IPS-18a (cell line): ENCODE measurements at regions not wholly inside any gene's neighbourhood (a gene's known extent, or its start where the extent isn't known, plus 50 kb on each side); places are given as distances from the start of the nearest gene placed in this dataset.

ENCODE experiments used
- H3K27ac ChIP-seq: one replicate; pipeline ENCODE4 v1.5.1; 2013; ENCODE audit warnings: low read length
- H3K27me3 ChIP-seq: one replicate; pipeline ENCODE4 v1.6.1; 2013; ENCODE audit warnings: mild to moderate bottlenecking, low read length; ENCODE audit not compliant: control insufficient read depth, insufficient read depth
- H3K36me3 ChIP-seq: one replicate; pipeline ENCODE4 v1.6.1; 2013; ENCODE audit warnings: low read depth, low read length; ENCODE audit not compliant: control insufficient read depth
- H3K4me1 ChIP-seq: one replicate; pipeline ENCODE4 v1.6.1; 2013; ENCODE audit warnings: low read depth, low read length; ENCODE audit not compliant: control insufficient read depth
- H3K4me3 ChIP-seq: one replicate; pipeline ENCODE4 v1.5.1; 2013; ENCODE audit warnings: low read length
- H3K9ac ChIP-seq: one replicate; pipeline ENCODE4 v1.6.1; 2013; ENCODE audit warnings: mild to moderate bottlenecking, low read length, moderate library complexity
- H3K9me3 ChIP-seq: one replicate; pipeline ENCODE4 v1.6.1; 2013; ENCODE audit warnings: low read depth, low read length; ENCODE audit not compliant: control insufficient read depth

DNA sequence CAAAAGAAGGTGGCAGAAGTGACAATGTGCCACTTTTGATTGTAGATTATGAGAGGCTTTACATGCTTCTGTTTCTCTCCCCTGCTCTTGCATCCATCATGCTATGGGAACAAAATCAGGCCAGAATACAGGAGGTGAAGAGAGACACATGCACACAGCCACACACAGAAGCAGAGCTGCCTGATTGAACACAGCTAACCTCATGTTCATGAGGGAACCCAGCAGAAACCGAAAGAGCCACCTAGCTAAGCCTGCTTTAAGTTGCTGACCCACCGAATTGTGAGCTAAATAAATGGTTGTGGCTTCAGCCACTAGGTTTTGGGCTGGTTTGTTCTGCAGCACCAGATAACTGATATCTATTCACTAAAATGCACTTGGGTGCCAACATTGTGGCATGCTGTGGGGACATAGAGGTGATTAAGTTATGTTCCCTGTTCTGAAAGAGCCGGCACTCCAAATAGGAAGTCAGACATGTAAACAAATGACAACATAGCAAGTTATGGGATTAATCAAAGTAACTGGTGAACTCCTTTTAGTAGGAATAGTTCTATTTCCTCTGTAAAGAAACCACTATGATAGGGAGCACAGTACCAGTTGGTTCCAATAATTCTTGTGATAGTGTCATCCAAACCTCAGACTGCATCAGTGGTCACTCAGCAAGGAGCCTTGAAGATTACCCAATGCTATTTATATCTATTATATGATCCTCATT lies 93.6 kb upstream of the TNC start:
- H3K27ac ChIP-seq: no peak overlapping the region
- H3K4me3 ChIP-seq: no peak overlapping the region
- H3K9ac ChIP-seq: no peak overlapping the region
- no peaks in the 10 kb centered on the region for H3K4me1 ChIP-seq
- no peaks in the 10 kb centered on the region for H3K36me3 ChIP-seq
- no peaks in the 10 kb centered on the region for H3K9me3 ChIP-seq
- no peaks in the 10 kb centered on the region for H3K27me3 ChIP-seq

DNA sequence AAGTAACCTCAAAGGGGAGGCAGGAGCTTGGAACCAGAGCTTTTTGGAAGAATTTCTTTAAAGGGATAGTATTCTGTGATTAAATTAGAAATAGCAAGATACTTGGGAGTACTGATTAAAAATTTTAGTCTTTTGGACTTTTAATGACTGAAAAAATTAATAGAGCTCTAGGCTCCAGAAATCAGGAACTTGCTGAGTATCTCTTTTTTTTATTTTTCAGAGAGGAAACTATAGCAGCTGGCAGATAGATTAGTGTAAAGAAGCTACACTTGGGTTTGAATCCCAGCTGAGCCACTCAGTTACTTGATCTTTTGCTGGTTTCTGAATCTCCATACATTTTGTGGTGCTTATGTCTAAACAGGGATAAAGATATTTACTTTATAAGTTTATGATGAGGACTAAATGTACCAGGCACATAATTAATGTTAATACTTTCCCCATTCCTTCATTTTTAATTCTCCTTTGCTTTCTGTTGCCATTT lies 94.2 kb upstream of the TNC start:
- Histone ChIP-seq H3K27ac (no peak overlapping the region), H3K9ac (no peak overlapping the region)

DNA sequence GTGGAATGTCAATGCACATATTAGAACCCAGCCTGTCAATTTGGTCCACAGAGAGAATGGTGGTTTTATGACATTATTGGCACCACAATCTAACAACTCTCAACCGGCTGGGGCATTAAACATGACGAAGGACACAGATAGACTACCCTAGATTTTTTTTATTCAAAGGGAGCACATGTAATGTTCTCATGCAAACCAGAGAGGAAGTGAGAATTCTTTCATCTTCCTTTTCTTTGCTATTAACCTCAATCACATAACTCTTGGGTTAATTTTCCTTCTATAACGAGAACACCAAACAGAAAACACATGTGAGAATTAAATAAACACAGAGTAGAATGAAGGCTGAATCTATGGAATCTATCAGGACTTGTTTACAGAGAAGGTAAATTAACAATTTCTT lies 94.9 kb upstream of the TNC start:
- Histone ChIP-seq H3K9ac (no peak overlapping the region), H3K9me3 (no peaks in the 10 kb centered on the region), H3K27me3 (no peaks in the 10 kb centered on the region), H3K4me3 (no peak overlapping the region), H3K36me3 (no peaks in the 10 kb centered on the region), H3K27ac (no peak overlapping the region), H3K4me1 (no peaks in the 10 kb centered on the region)

More for the DNA sequence above, 94.2 kb upstream of the TNC start:
- Histone ChIP-seq H3K27me3 (no peaks in the 10 kb centered on the region), H3K36me3 (no peaks in the 10 kb centered on the region), H3K9me3 (no peaks in the 10 kb centered on the region), H3K4me3 (no peak overlapping the region), H3K4me1 (no peaks in the 10 kb centered on the region)

DNA sequence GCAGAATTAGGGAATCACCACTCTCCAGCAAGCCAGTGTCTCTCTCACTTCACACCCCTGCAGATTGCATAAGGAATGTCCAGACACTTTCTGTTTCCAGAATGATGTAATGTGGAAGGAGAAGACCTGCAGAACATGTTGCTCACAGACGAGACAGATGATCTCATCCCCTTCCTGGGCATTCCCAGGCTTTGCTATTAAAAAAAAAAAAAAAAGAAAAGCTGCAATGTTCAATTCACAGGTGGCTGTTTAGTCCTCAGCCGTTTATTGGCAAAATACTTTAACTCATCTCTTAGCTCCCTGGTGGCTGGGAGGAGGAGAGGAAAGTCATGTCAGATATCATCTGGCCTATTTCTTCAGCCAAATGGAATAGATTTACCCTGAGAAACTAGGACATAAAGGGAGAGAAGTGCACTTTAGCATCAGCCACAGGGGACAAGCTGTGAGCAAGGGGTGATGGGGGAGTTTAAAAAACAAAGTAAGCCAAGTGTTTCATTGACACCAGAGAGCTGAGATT lies 95.9 kb upstream of the TNC start:
- Histone ChIP-seq H3K36me3 (no peaks in the 10 kb centered on the region), H3K9me3 (no peaks in the 10 kb centered on the region), H3K27me3 (no peaks in the 10 kb centered on the region), H3K27ac (no peak overlapping the region), H3K4me3 (no peak overlapping the region), H3K4me1 (no peaks in the 10 kb centered on the region), H3K9ac (no peak overlapping the region)

DNA sequence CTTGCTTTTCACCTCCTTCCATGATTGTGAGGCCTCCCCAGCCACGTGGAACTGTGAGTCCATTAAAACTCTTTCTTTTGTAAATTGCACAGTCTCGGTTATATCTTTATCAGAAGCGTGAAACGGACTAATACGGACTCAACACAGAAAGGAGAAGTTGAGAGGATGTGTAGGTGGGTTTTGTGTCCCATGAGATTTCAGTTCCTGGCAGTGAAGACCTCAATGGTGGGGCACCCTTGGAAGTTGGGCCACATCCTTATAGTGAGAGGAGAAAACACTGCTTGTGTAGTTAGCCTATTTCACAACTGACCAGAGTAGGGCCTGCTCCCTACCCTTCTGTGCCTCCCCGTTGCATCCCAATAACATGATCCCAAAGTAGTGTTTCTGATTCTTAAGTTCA lies 98.9 kb upstream of the TNC start:
- no peaks in the 10 kb centered on the region for H3K36me3 ChIP-seq
- no peak overlapping the region for H3K9ac ChIP-seq
- no peaks in the 10 kb centered on the region for H3K4me1 ChIP-seq
- no peak overlapping the region for H3K27ac ChIP-seq
- H3K27me3 ChIP-seq: no peaks in the 10 kb centered on the region
- no peaks in the 10 kb centered on the region for H3K9me3 ChIP-seq
- no peak overlapping the region for H3K4me3 ChIP-seq

DNA sequence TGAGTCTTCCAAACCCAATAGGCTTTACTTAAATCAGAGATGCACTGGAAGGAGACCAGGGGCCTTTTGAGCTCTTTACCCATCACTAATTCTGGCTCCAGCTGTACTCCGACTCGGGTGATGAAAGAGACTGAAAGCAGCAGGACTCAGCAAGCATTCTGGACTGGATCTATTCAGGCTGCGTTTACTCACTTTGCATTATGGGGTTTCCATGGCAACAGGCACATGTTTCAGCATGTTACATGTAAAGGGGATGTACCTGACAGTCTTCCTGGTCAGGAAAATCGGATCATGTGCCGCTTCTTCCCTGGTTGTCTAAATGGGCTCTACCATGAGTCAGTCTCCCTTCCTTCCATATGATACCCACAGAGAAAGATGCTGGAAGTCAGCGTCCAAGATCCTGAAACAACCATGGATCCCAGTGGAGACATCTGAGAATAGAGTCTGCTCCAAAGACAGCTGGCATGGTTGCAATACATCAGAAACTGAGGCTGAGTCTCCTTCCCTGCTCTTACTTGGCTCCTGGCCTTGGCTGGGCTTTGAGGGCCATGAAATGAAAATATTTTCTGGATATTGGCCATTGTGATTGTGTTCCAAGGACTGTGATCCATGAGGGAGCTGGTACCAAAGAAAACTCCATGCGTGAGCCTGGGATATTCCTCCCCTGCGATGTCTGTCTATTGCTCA lies 102.5 kb upstream of the TNC start:
- Histone ChIP-seq H3K9me3 (no peaks in the 10 kb centered on the region), H3K27ac (no peak overlapping the region), H3K4me1 (no peaks in the 10 kb centered on the region), H3K36me3 (no peaks in the 10 kb centered on the region), H3K27me3 (no peaks in the 10 kb centered on the region), H3K9ac (no peak overlapping the region), H3K4me3 (no peak overlapping the region)

DNA sequence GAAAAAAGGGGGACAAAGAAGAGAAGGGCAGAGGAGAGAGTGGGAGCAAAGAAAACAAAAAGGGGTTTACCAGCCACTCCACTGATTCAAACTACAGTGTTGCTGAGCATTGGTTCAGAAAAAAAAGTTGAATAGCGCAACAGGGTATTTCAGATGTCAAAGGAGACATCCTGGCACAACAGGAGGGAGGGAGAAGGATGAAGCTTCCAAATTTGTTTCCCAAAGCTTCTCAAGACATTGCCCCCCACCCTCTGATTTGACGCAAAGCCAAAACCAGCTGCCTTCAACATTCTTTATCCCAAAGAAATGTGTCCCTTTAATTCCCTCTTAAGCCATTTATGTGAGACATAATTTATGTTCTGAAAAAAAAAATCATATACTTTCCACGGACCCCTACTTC lies 105.5 kb upstream of the TNC start:
- no peak overlapping the region for H3K9ac ChIP-seq
- H3K4me3 ChIP-seq: no peak overlapping the region
- no peaks in the 10 kb centered on the region for H3K36me3 ChIP-seq
- no peaks in the 10 kb centered on the region for H3K4me1 ChIP-seq
- no peaks in the 10 kb centered on the region for H3K27me3 ChIP-seq
- no peak overlapping the region for H3K27ac ChIP-seq
- H3K9me3 ChIP-seq: no peaks in the 10 kb centered on the region

DNA sequence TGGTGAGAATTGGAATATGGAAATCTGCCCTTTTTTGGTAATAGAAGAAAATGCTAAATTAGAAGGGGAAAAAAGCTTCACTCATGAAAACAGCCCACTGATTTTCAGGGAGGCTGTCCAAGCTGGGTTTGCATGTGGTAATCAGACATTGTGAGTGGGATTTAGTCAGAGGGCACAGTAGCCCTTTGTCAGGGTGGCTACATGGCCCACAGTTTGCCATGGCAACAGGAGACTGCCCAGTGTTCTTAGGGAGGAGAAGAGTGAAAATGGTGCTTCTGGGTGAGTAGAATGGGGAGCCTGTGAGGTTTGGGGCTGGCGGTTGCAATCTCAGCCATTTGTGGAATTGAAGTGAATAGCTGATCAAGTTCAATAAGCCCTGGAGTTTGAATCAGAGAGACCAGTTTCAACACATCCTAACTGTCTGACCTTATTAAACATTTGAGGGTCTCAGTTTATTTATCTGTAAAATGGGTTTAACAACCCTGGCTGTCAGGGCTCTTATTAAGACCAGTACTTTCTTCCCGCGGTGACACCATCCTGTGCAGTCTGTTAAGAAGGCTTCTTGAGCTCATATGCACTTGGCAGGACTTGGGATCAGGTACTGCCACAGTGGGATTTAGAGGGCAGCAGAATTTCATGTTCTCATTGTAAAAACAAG lies 107.6 kb upstream of the TNC start:
- H3K9me3 ChIP-seq: no peaks in the 10 kb centered on the region
- no peaks in the 10 kb centered on the region for H3K27me3 ChIP-seq
- no peaks in the 10 kb centered on the region for H3K36me3 ChIP-seq
- no peak overlapping the region for H3K4me3 ChIP-seq
- no peaks in the 10 kb centered on the region for H3K4me1 ChIP-seq
- H3K27ac ChIP-seq: no peak overlapping the region
- no peak overlapping the region for H3K9ac ChIP-seq

DNA sequence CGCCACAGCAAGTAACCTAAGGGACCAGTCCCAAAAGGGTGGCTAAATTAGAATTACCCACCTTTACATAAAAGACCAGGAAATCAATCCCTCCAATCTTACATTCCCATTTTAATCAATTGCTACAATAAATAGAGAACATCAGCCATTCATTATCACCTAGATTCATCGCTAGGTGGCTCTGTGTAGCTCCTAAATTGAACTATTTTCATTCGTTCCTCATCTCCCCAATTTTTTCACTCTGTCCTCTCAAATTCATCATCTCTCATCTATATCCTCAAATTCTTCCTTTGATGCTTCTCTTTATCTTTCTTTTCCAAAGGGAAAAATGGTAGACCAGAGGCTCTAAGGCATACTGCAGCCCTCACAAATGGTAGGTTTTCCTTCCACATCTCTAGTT lies 108.2 kb upstream of the TNC start:
- H3K9me3 ChIP-seq: no peaks in the 10 kb centered on the region
- no peak overlapping the region for H3K4me3 ChIP-seq

DNA sequence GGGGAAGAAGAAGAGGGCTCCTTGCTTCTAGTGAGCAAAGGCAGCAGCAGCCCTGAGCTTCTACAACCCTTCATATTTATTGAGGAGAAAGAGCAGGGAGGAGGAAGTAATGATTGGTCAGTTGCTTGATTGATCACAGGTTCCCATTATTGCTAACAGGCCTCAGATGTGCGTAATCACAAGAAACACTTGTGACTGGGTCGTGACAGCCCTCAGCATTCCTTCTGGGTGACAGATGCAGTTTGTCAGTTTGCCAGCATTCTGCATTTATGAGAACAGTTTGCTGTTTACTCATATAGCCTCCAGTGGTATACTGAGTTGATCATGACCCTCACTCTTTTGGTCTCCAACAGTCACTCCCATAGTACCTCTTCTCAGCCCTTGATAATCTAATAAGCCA lies 111.5 kb upstream of the TNC start:
- no peak overlapping the region for H3K9ac ChIP-seq
- no peaks in the 10 kb centered on the region for H3K36me3 ChIP-seq
- no peaks in the 10 kb centered on the region for H3K4me1 ChIP-seq
- H3K9me3 ChIP-seq: no peaks in the 10 kb centered on the region
- no peak overlapping the region for H3K27ac ChIP-seq
- H3K4me3 ChIP-seq: no peak overlapping the region
- H3K27me3 ChIP-seq: no peaks in the 10 kb centered on the region

More for the DNA sequence above, 108.2 kb upstream of the TNC start:
- H3K27me3 ChIP-seq: no peaks in the 10 kb centered on the region
- no peaks in the 10 kb centered on the region for H3K4me1 ChIP-seq
- H3K9ac ChIP-seq: no peak overlapping the region
- no peaks in the 10 kb centered on the region for H3K36me3 ChIP-seq
- no peak overlapping the region for H3K27ac ChIP-seq

DNA sequence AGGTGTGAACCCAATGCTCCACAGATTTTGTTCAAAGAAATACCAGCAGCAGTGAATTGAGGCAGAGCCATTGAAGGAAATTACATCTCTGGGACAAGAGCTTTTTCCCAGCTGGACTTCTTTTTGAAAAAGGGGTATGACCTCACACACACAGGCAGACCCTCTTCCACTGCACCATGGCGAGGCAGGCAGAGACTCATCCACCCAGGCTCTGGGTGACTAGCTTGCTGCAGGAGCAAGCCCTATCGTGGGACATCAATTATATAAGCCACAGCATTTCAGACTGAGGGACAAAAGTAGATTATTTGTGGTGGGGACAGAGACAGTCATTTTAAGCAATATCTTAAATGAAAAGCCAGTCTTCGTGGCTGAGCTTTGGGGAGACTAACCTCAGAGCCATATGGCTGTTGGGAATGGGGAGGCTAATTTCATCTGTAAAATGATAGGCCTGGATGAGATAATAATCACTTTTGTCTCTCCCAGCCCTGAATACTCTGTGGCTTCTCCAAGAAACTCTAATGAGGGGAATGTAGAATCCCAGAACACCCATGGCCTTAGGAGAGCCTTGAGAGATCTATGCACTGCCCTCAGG lies 113.1 kb upstream of the TNC start:
- no peaks in the 10 kb centered on the region for H3K36me3 ChIP-seq
- H3K9ac ChIP-seq: no peak overlapping the region
- H3K27ac ChIP-seq: no peak overlapping the region
- no peaks in the 10 kb centered on the region for H3K27me3 ChIP-seq
- H3K9me3 ChIP-seq: no peaks in the 10 kb centered on the region
- no peaks in the 10 kb centered on the region for H3K4me1 ChIP-seq
- H3K4me3 ChIP-seq: no peak overlapping the region
